ENCODE measurements at regions not wholly inside any gene's neighbourhood (a gene's known extent, or its start where the extent isn't known, plus 50 kb on each side); places are given as distances from the start of the nearest gene placed in this dataset.
"Not testable (repeated sequence)": the region's sequence is repeated elsewhere in the genome, so short reads cannot be mapped to it uniquely, and the experiment has no call there.

DNA sequence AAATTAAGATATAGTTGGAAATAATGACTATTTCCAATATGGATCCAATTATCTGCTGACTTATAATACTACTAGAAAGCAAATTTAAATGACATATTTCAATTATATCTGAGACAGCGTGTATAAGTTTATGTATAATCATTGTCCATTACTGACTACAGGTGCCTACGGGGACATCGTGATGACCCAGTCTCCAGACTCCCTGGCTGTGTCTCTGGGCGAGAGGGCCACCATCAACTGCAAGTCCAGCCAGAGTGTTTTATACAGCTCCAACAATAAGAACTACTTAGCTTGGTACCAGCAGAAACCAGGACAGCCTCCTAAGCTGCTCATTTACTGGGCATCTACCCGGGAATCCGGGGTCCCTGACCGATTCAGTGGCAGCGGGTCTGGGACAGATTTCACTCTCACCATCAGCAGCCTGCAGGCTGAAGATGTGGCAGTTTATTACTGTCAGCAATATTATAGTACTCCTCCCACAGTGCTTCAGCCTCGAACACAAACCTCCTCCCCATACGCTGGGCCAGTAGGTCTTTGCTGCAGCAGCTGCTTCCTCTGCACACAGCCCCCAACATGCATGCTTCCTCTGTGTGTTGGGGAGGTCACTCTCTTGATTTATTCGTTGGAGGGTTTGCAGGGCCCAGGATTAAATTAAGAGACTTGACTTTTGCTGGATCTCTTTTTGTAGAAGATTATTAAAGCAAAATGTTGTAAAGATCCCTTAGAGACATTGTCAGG lies 194.4 kb downstream of the RPIA start:
- Mint-ChIP-seq H3K27me3 (ENCODE audit: insufficient read depth) (peaks cover 2% of the 10 kb centered on the region), H3K9me3 (no peaks in the 10 kb centered on the region), H3K4me3 (no peak overlapping the region), H3K36me3 (ENCODE audit: low read depth) (no peaks in the 10 kb centered on the region), H3K27ac (no peak overlapping the region), H3K4me1 (ENCODE audit: low read depth) (no peaks in the 10 kb centered on the region)
- DNase-seq, result no peak
- TF ChIP-seq, protein P1, sequence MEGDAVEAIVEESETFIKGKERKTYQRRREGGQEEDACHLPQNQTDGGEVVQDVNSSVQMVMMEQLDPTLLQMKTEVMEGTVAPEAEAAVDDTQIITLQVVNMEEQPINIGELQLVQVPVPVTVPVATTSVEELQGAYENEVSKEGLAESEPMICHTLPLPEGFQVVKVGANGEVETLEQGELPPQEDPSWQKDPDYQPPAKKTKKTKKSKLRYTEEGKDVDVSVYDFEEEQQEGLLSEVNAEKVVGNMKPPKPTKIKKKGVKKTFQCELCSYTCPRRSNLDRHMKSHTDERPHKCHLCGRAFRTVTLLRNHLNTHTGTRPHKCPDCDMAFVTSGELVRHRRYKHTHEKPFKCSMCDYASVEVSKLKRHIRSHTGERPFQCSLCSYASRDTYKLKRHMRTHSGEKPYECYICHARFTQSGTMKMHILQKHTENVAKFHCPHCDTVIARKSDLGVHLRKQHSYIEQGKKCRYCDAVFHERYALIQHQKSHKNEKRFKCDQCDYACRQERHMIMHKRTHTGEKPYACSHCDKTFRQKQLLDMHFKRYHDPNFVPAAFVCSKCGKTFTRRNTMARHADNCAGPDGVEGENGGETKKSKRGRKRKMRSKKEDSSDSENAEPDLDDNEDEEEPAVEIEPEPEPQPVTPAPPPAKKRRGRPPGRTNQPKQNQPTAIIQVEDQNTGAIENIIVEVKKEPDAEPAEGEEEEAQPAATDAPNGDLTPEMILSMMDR (IDR thresholded peaks at IDR 0.05), result no peak

GRCh38 chr2:88887466-88887865 lies 196.0 kb downstream of the RPIA start:
- H3K4me1 Mint-ChIP-seq (ENCODE audit: low read depth); H3K27me3 Mint-ChIP-seq (ENCODE audit: insufficient read depth); H3K36me3 Mint-ChIP-seq (ENCODE audit: low read depth); H3K9me3 Mint-ChIP-seq; DNase-seq; H3K4me3 Mint-ChIP-seq; H3K27ac Mint-ChIP-seq: not testable (repeated sequence)

DNA sequence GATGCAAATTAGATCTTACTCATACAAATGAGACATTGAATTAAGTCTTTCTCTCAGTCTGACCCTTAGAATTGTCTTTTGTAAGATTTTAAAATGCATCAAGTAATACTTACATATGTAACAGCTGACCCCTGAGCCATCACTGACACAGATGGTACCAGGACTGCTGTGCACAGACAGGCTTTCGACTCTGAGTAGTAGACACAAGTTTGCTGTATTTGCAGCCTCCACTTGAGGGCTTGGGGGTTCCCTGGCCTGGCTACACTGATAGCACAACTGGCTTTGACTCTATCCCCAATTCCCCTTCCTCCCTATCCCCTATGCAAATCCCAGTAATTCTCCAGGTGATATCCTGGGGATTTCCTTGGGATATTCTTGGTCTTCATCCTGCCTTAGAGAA lies 200.7 kb downstream of the RPIA start:
- H3K4me3 Mint-ChIP-seq, result no peak overlapping the region
- no peaks in the 10 kb centered on the region for H3K36me3 Mint-ChIP-seq (ENCODE audit: low read depth)
- H3K9me3 Mint-ChIP-seq, result no peaks in the 10 kb centered on the region
- peaks cover 3% of the 10 kb centered on the region; the same call in 1 of the 2 replicates for H3K27me3 Mint-ChIP-seq (ENCODE audit: insufficient read depth)
- no peak overlapping the region for H3K27ac Mint-ChIP-seq
- TF ChIP-seq, protein P1 (IDR thresholded peaks at IDR 0.05), result no peak
- DNase-seq, result no peak
- H3K4me1 Mint-ChIP-seq (ENCODE audit: low read depth), result no peaks in the 10 kb centered on the region

DNA sequence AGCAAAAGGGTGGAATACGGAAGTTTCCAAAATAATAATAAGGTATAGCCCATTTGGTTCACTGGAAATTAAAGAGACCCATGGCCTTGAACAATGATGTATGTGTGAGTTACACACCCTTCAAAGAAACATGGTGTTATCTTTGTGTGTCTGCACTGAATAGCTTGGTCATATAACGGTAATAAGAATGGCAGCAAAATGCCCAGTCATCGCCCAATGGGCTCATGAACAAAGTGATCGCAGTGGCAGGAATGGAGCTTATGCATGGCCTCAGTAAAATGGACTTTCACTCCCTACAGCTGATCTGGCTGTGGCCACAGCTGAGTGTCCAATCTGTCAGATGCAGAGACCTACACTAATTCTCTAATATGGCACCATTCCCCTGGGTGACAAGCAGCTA lies 201.3 kb downstream of the RPIA start:
- H3K4me1 Mint-ChIP-seq (ENCODE audit: low read depth), result no peaks in the 10 kb centered on the region
- H3K4me3 Mint-ChIP-seq, result no peak overlapping the region
- TF ChIP-seq, protein P1 (IDR thresholded peaks at IDR 0.05), result no peak
- DNase-seq, result no peak
- no peaks in the 10 kb centered on the region for H3K36me3 Mint-ChIP-seq (ENCODE audit: low read depth)
- peaks cover 3% of the 10 kb centered on the region; the same call in 1 of the 2 replicates for H3K27me3 Mint-ChIP-seq (ENCODE audit: insufficient read depth)
- no peaks in the 10 kb centered on the region for H3K9me3 Mint-ChIP-seq
- no peak overlapping the region for H3K27ac Mint-ChIP-seq

GRCh38 chr2:88896971-88897370 lies 205.5 kb downstream of the RPIA start:
- H3K4me1 Mint-ChIP-seq (ENCODE audit: low read depth), result no peaks in the 10 kb centered on the region
- TF ChIP-seq, protein P1 (IDR thresholded peaks at IDR 0.05), result no peak

GRCh38 chr2:88897715-88898114 lies 206.2 kb downstream of the RPIA start:
- TF ChIP-seq, protein P1 (IDR thresholded peaks at IDR 0.05), result no peak
- H3K9me3 Mint-ChIP-seq, result no peaks in the 10 kb centered on the region
- H3K27me3 Mint-ChIP-seq (ENCODE audit: insufficient read depth), result peaks cover 7% of the 10 kb centered on the region; the same call in 1 of the 2 replicates
- H3K4me1 Mint-ChIP-seq (ENCODE audit: low read depth), result no peaks in the 10 kb centered on the region
- no peaks in the 10 kb centered on the region for H3K36me3 Mint-ChIP-seq (ENCODE audit: low read depth)
- no peak overlapping the region for H3K4me3 Mint-ChIP-seq
- H3K27ac Mint-ChIP-seq, result no peak overlapping the region
- DNase-seq, result no peak

More at GRCh38 chr2:88896971-88897370, 205.5 kb downstream of the RPIA start:
- Mint-ChIP-seq H3K36me3 (ENCODE audit: low read depth) (no peaks in the 10 kb centered on the region), H3K4me3 (no peak overlapping the region), H3K9me3 (no peaks in the 10 kb centered on the region), H3K27me3 (ENCODE audit: insufficient read depth) (peaks cover 9% of the 10 kb centered on the region; the same call in 1 of the 2 replicates), H3K27ac (no peak overlapping the region)
- no peak for DNase-seq

Data from HFFc6 (cell line).